Stimulated activated CD8-positive, alpha-beta memory T cell treated with anti-CD3 and anti-CD28 coated beads, Interleukin-12 subunit alpha, Interleukin-12 subunit beta, amount 100 ng/mL, for 24 hours (primary cell): ENCODE measurements at regions not wholly inside any gene's neighbourhood (a gene's known extent, or its start where the extent isn't known, plus 50 kb on each side); places are given as distances from the start of the nearest gene placed in this dataset.

ENCODE experiments used
- DNase-seq: peaks from one replicate; pipeline ENCODE4 v3.0.0-alpha.2; 2020; ENCODE audit errors: extremely low read depth

GRCh38 chr1:239678181-239678580 is 291.8 kb downstream of the CHRM3 start:
- no peak for DNase-seq

GRCh38 chr1:239682046-239682445 is 295.7 kb downstream of the CHRM3 start:
- DNase-seq, result no peak

- no peak for DNase-seq
Observed at GRCh38 chr1:239682960-239683359, 296.6 kb downstream of the CHRM3 start.

- no peak for DNase-seq
Observed at GRCh38 chr1:239686386-239686785, 300.0 kb downstream of the CHRM3 start.

GRCh38 chr1:239696317-239696716 is 309.9 kb downstream of the CHRM3 start:
- DNase-seq, result no peak

GRCh38 chr1:239700667-239701066 is 314.3 kb downstream of the CHRM3 start:
- no peak for DNase-seq

GRCh38 chr1:239703075-239703474 is 316.7 kb downstream of the CHRM3 start:
- no peak for DNase-seq

GRCh38 chr1:239706245-239706892 is 320.0 kb downstream of the CHRM3 start:
- DNase-seq, result no peak

- DNase-seq, result no peak
Observed at GRCh38 chr1:239707615-239708014, 321.2 kb downstream of the CHRM3 start.

GRCh38 chr1:239708622-239709021 is 322.3 kb downstream of the CHRM3 start:
- DNase-seq, result no peak

GRCh38 chr1:239711768-239712167 is 325.4 kb downstream of the CHRM3 start:
- DNase-seq, result no peak

GRCh38 chr1:239717097-239717917 is 330.9 kb downstream of the CHRM3 start:
- DNase-seq, result no peak

- DNase-seq, result no peak
Observed at GRCh38 chr1:239717918-239718184, 331.5 kb downstream of the CHRM3 start.

- DNase-seq, result no peak
Observed at GRCh38 chr1:239718571-239718970, 332.2 kb downstream of the CHRM3 start.

- DNase-seq, result no peak
Observed at GRCh38 chr1:239718997-239719628, 332.7 kb downstream of the CHRM3 start.

- DNase-seq, result no peak
Observed at GRCh38 chr1:239719642-239720258, 333.4 kb downstream of the CHRM3 start.

- DNase-seq, result no peak
Observed at GRCh38 chr1:239722035-239722434, 335.7 kb downstream of the CHRM3 start.

- DNase-seq, result no peak
Observed at GRCh38 chr1:239723776-239724367, 337.5 kb downstream of the CHRM3 start.

- DNase-seq, result no peak
Observed at GRCh38 chr1:239725371-239725770, 339.0 kb downstream of the CHRM3 start.

- DNase-seq, result no peak
Observed at GRCh38 chr1:239725933-239726332, 339.6 kb downstream of the CHRM3 start.

GRCh38 chr1:239730378-239730777 is 344.0 kb downstream of the CHRM3 start:
- no peak for DNase-seq

GRCh38 chr1:239731082-239731748 is 344.8 kb downstream of the CHRM3 start:
- no peak for DNase-seq
